ENCODE measurements at regions not wholly inside any gene's neighbourhood (a gene's known extent, or its start where the extent isn't known, plus 50 kb on each side); places are given as distances from the start of the nearest gene placed in this dataset.

GRCh38 chr2:67039517-67040103 lies 357.5 kb upstream of the ETAA1 start:
- no peak for TF ChIP-seq CTCF (IDR thresholded peaks at IDR 0.05)
- no peak for TF ChIP-seq POLR2A (IDR thresholded peaks at IDR 0.05)
